GM12872 (cell line): ENCODE measurements at regions not wholly inside any gene's neighbourhood (a gene's known extent, or its start where the extent isn't known, plus 50 kb on each side); places are given as distances from the start of the nearest gene placed in this dataset.

Experiments used
- TF ChIP-seq, protein P1 (sequence below): IDR thresholded peaks from 3 replicates; pipeline ENCODE4 v1.5.1; 2011; ENCODE audit warnings: low read depth, mild to moderate bottlenecking, low read length, moderate library complexity; ENCODE audit not compliant: insufficient read depth

DNA sequence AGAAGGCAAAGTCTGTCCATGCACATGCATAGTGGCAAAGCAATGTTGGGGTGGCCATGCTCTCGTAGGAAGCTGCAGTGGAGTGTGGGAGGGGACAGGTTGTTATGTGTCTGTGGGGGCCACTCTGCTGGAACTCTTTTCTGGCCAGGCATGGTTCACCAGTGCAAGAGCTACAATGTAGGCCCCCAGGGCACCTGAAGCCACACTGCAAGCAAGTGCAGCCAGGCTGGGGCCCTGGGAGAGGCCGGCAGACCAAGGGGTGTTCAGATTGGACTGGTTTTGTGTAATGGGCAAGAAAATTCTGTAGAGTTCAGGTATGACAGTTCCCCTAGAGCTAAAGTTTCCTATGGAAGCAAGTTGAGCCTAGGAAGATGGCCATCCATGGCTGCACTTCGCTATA lies 97.0 kb upstream of the ZC4H2 start:
- TF ChIP-seq, protein P1, sequence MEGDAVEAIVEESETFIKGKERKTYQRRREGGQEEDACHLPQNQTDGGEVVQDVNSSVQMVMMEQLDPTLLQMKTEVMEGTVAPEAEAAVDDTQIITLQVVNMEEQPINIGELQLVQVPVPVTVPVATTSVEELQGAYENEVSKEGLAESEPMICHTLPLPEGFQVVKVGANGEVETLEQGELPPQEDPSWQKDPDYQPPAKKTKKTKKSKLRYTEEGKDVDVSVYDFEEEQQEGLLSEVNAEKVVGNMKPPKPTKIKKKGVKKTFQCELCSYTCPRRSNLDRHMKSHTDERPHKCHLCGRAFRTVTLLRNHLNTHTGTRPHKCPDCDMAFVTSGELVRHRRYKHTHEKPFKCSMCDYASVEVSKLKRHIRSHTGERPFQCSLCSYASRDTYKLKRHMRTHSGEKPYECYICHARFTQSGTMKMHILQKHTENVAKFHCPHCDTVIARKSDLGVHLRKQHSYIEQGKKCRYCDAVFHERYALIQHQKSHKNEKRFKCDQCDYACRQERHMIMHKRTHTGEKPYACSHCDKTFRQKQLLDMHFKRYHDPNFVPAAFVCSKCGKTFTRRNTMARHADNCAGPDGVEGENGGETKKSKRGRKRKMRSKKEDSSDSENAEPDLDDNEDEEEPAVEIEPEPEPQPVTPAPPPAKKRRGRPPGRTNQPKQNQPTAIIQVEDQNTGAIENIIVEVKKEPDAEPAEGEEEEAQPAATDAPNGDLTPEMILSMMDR = no peak

DNA sequence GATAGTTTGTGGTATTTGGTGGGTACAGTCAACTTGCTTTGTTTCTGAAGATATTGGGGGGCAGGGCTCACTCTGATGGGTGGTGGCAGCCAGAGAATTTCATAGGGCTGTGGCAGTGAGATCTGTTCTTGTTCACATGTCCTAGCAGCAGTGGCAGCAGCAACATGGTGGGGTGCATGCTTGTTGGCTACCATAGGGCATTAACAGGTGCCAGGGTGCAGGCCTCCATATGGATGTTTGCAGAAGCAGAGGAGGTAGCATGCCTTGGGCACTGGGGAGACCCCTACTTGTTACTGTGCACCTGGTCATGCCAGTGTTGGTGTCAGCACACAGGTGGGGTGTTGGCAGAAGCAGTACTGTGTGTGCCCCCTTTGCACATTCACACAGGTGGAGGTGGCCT lies 96.3 kb upstream of the ZC4H2 start:
- TF ChIP-seq, protein P1 = no peak

DNA sequence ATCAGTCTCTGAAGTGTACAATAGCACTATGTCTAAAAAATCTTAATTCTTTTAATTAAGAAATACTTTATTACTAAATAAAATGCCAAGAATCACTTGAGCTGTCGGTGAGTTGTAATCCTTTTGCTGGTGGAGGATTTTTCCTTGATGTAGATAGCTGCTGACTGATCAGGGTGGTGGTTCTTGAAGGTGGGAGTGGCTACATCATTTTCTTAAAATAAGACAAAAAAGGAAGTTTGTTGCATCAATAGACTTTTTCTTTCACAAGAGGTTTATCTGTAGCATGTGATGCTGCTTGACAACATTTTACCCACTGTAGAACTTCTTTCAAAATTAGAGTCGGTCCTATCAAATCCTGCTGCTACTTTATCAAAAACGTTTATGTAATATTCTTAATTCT lies 68.8 kb upstream of the ZC4H2 start:
- TF ChIP-seq, protein P1 = no peak

DNA sequence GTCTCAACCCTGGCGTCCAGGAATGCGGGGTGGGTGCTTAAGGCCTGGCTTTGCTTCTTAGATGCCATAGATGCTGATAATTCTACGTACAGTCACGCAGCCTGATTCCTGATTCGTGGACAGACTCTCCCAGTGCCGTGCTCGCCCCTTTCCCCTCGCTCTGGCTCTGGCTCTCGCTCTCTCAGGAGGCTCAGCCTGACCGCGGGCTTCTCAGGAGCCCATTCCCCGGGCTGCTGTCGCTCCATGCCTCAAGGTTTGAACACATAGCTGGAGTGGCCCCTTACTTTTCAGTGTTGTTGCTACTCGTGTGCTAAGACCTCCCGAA lies 59.2 kb upstream of the ZC4H2 start:
- TF ChIP-seq, protein P1 = no peak

DNA sequence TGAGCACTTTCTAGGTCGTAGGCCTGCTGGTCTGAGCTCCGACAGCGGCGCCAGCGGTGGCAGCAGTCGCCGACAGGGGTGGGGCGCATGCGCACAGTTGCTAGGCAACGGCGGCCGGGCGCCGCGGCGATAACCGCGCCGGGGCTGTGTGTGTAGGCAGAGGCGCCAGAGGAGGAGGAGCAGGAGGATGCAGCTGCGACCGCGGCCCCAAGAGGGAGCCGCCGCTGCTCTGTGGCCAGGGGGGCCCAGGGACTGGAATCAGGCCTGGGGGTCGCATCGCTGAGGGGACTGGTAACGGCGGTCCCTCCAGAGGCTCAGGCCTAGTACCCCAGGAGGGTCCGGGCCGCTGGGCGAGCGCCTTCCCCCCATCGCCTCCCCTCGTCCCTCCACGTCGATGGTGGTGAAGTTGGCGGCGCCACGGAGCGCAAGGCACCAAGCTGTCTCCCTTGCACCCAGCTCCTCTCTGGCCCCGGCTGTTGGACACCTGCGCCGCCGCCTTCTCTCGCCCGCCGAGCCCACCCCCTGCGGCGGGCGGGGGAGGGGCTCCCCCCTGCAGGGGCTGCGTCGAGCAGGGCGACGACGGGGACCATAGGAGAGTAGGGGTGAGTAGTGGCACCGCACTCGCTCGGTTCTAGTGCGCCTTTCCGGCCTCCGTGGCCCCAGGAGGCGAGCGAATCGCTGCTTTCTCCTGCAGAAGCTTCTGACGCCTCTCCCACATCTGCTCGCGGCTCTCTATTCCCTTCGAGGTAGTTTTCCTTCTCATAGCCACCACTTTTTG lies 58.6 kb upstream of the ZC4H2 start, which contains the start of gene ZC3H12B:
Gene ZC3H12B (plus strand): TSS at position 159 of the 778 bp plus-strand sequence.
- TF ChIP-seq, protein P1 = peak; percentile 42

DNA sequence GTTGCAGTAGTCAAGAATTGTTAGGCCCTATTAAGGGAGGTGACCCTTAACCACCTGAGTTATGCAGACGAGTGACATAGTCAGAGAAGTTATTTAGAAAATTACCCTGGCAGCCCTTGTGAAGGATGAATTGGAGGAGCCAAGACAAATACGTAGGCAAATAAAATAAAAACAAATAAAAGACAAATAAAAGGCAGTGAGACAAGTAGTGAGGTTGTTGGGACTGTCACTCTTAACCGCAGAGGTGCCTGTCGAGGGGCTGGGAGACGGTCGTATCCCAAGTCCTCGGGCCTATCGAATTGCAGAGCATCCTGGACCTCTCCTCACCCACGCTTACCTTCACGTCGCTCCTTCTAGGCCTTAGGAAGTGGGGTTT lies 58.0 kb upstream of the ZC4H2 start:
- TF ChIP-seq, protein P1 = no peak
